Stimulated activated CD8-positive, alpha-beta memory T cell treated with anti-CD3 and anti-CD28 coated beads, Interleukin-4, amount 100 ng/mL, for 24 hours (primary cell): ENCODE measurements at regions not wholly inside any gene's neighbourhood (a gene's known extent, or its start where the extent isn't known, plus 50 kb on each side); places are given as distances from the start of the nearest gene placed in this dataset.
"Not testable (repeated sequence)": the region's sequence is repeated elsewhere in the genome, so short reads cannot be mapped to it uniquely, and the experiment has no call there.

ENCODE experiments used
- DNase-seq: peaks from one replicate; pipeline ENCODE4 v3.0.0-alpha.2; 2020; ENCODE audit warnings: low read depth

GRCh38 chr18:22817844-22818243 is 115.3 kb upstream of the RBBP8 start:
- DNase-seq = no peak

GRCh38 chr18:22822024-22822423 is 111.1 kb upstream of the RBBP8 start:
- no peak for DNase-seq

- no peak for DNase-seq
Measured at GRCh38 chr18:22822841-22823508, 110.2 kb upstream of the RBBP8 start.

- DNase-seq = no peak
Measured at GRCh38 chr18:22826726-22827125, 106.4 kb upstream of the RBBP8 start.

- no peak for DNase-seq
Measured at GRCh38 chr18:22827216-22827615, 105.9 kb upstream of the RBBP8 start.

- no peak for DNase-seq
Measured at GRCh38 chr18:22827741-22828140, 105.4 kb upstream of the RBBP8 start.

GRCh38 chr18:22828171-22828570 is 105.0 kb upstream of the RBBP8 start:
- no peak for DNase-seq

- not testable (repeated sequence) for DNase-seq
Measured at GRCh38 chr18:22828583-22828982, 104.5 kb upstream of the RBBP8 start.

GRCh38 chr18:22829781-22830180 is 103.3 kb upstream of the RBBP8 start:
- DNase-seq = no peak

- DNase-seq = no peak
Measured at GRCh38 chr18:22830511-22830910, 102.6 kb upstream of the RBBP8 start.

GRCh38 chr18:22831441-22831904 is 101.7 kb upstream of the RBBP8 start:
- no peak for DNase-seq

- DNase-seq = no peak
Measured at GRCh38 chr18:22836932-22837331, 96.2 kb upstream of the RBBP8 start.

GRCh38 chr18:22838221-22838620 is 94.9 kb upstream of the RBBP8 start:
- DNase-seq = no peak

- DNase-seq = no peak
Measured at GRCh38 chr18:22838639-22839277, 94.4 kb upstream of the RBBP8 start.

- no peak for DNase-seq
Measured at GRCh38 chr18:22839340-22839821, 93.7 kb upstream of the RBBP8 start.

- DNase-seq = no peak
Measured at GRCh38 chr18:22840606-22841144, 92.5 kb upstream of the RBBP8 start.

GRCh38 chr18:22841840-22842239 is 91.3 kb upstream of the RBBP8 start:
- no peak for DNase-seq

- no peak for DNase-seq
Measured at GRCh38 chr18:22844190-22844589, 88.9 kb upstream of the RBBP8 start.

- DNase-seq = no peak
Measured at GRCh38 chr18:22844628-22845027, 88.5 kb upstream of the RBBP8 start.

GRCh38 chr18:22846088-22846683 is 86.9 kb upstream of the RBBP8 start:
- no peak for DNase-seq

- DNase-seq = no peak
Measured at GRCh38 chr18:22846697-22847096, 86.4 kb upstream of the RBBP8 start.

GRCh38 chr18:22847392-22847791 is 85.7 kb upstream of the RBBP8 start:
- DNase-seq = no peak

GRCh38 chr18:22847867-22848451 is 85.2 kb upstream of the RBBP8 start:
- DNase-seq = no peak
